DMS53 treated with DMSO at 0.1 percent for 48 hours (cell line): ENCODE measurements at regions not wholly inside any gene's neighbourhood (a gene's known extent, or its start where the extent isn't known, plus 50 kb on each side); places are given as distances from the start of the nearest gene placed in this dataset.
"Not testable (repeated sequence)": the region's sequence is repeated elsewhere in the genome, so short reads cannot be mapped to it uniquely, and the experiment has no call there.

Source experiments
- DNase-seq: peaks from one replicate; lab custom pipeline; 2025; ENCODE audit not compliant: unreplicated experiment; lab: John Stamatoyannopoulos, UW

- DNase-seq = no peak
These were observed 552.9 kb upstream of the EPHA5 start for GRCh38 chr4:66223068-66223703.

- DNase-seq = no peak
These were observed 549.1 kb upstream of the EPHA5 start for GRCh38 chr4:66219401-66219800.

- DNase-seq = no peak
These were observed 546.0 kb upstream of the EPHA5 start for GRCh38 chr4:66216252-66216651.

GRCh38 chr4:66212489-66212888 lies 542.2 kb upstream of the EPHA5 start:
- no peak for DNase-seq

- DNase-seq = no peak
These were observed 534.4 kb upstream of the EPHA5 start for GRCh38 chr4:66204534-66205247.

- DNase-seq = no peak
These were observed 532.6 kb upstream of the EPHA5 start for GRCh38 chr4:66202870-66203269.

GRCh38 chr4:66197451-66197850 lies 527.2 kb upstream of the EPHA5 start:
- DNase-seq = no peak

- no peak for DNase-seq
These were observed 523.2 kb upstream of the EPHA5 start for GRCh38 chr4:66193487-66193886.

GRCh38 chr4:66187175-66187720 lies 517.0 kb upstream of the EPHA5 start:
- DNase-seq = no peak

- DNase-seq = no peak
These were observed 515.8 kb upstream of the EPHA5 start for GRCh38 chr4:66186095-66186494.

GRCh38 chr4:66182636-66183035 lies 512.3 kb upstream of the EPHA5 start:
- no peak for DNase-seq

GRCh38 chr4:66178906-66179305 lies 508.6 kb upstream of the EPHA5 start:
- DNase-seq = no peak

- no peak for DNase-seq
These were observed 499.1 kb upstream of the EPHA5 start for GRCh38 chr4:66169341-66169740.

- DNase-seq = no peak
These were observed 494.6 kb upstream of the EPHA5 start for GRCh38 chr4:66164869-66165268.

- no peak for DNase-seq
These were observed 490.3 kb upstream of the EPHA5 start for GRCh38 chr4:66160606-66161005.

- DNase-seq = no peak
These were observed 487.3 kb upstream of the EPHA5 start for GRCh38 chr4:66157594-66157993.

- DNase-seq = no peak
These were observed 459.8 kb upstream of the EPHA5 start for GRCh38 chr4:66130042-66130441.

- no peak for DNase-seq
These were observed 453.6 kb upstream of the EPHA5 start for GRCh38 chr4:66123831-66124413.

- no peak for DNase-seq
These were observed 452.9 kb upstream of the EPHA5 start for GRCh38 chr4:66123190-66123589.

GRCh38 chr4:66115231-66115630 lies 444.9 kb upstream of the EPHA5 start:
- not testable (repeated sequence) for DNase-seq

- no peak for DNase-seq
These were observed 438.6 kb upstream of the EPHA5 start for GRCh38 chr4:66108898-66109297.

GRCh38 chr4:66097218-66097617 lies 426.9 kb upstream of the EPHA5 start:
- no peak for DNase-seq
